OCI-LY7 (cell line): ENCODE measurements at regions not wholly inside any gene's neighbourhood (a gene's known extent, or its start where the extent isn't known, plus 50 kb on each side); places are given as distances from the start of the nearest gene placed in this dataset.

ENCODE experiments used
- CTCF ChIP-seq: fragments of 200-600 bp; sonication (generic); conservative IDR thresholded peaks from 2 replicates; pipeline ENCODE4 v1.5.1; 2014; ENCODE audit warnings: mild to moderate bottlenecking, antibody characterized with exemption, low read length, moderate library complexity, mixed read lengths
- EZH2phosphoT487 ChIP-seq: fragments of 200-600 bp; sonication (generic); IDR thresholded peaks from 2 replicates; pipeline ENCODE4 v1.6.1; 2018; ENCODE audit warnings: low read depth, borderline replicate concordance, mild to moderate bottlenecking, mixed run types, antibody characterized with exemption, low read length, moderate library complexity, mixed read lengths

GRCh38 chr15:61382927-61383326 is 153.8 kb upstream of the RORA start:
- TF ChIP-seq CTCF = no peak
- no peak for TF ChIP-seq EZH2phosphoT487
